NCI-H1436 treated with DMSO at 0.1 percent for 48 hours (cell line): ENCODE measurements at regions not wholly inside any gene's neighbourhood (a gene's known extent, or its start where the extent isn't known, plus 50 kb on each side); places are given as distances from the start of the nearest gene placed in this dataset.

ENCODE experiments used
- DNase-seq: peaks from one replicate; lab custom pipeline; 2025; lab: John Stamatoyannopoulos, UW

- no peak for DNase-seq
Measured at GRCh38 chr1:165025805-165026204, 330.7 kb downstream of the LMX1A start.

DNA sequence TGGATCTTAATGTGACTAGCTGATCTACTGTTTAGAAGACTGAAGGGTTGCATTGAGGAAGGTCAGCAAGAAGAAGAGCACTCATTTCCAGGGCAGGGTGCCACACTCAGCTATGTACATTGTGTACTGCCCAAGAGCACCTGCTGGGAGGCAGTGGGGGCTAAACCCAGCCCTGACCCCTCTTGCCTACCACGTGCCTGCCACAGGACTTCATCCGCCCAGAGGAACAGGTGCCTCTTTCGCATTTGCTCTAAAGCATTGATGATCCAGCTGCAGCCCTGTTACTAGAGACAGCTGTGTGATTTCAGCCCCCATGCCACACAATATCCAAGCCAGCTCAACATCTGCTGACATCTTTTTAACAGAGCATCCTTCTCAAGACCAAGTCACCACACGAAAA is 341.8 kb downstream of the LMX1A start:
- no peak for DNase-seq

GRCh38 chr1:165011991-165012531 is 344.5 kb downstream of the LMX1A start:
- no peak for DNase-seq

- no peak for DNase-seq
Measured at GRCh38 chr1:165011186-165011585, 345.3 kb downstream of the LMX1A start.

DNA sequence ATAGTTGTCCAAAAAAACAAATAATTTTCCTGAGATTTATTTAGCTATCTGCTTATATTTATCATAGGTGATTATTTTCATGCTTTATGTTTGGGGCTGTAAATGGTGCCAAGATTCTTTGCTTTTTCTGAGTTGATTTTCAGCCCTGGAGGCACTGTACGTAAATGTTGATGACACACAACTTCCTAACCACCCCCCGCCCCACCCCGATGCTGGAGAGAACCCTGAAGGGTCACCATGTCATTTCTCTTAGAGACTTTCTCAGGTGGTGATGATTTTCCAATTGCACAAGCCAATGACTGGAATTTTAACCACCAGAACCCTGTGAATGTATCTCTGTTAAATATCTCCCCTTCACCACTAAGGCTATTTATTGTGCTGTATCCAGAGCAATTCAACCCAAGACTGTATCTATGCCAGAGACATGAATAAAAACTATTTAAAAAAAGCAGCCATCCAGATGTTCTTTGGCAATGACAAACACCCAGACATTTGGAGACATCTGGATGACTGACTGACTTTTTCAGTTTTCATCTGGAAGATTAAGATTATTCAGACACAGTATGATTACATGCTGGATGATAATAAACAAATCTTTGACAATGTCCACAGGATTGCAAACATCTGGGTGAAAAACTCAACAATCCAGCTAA is 346.0 kb downstream of the LMX1A start:
- DNase-seq: no peak

DNA sequence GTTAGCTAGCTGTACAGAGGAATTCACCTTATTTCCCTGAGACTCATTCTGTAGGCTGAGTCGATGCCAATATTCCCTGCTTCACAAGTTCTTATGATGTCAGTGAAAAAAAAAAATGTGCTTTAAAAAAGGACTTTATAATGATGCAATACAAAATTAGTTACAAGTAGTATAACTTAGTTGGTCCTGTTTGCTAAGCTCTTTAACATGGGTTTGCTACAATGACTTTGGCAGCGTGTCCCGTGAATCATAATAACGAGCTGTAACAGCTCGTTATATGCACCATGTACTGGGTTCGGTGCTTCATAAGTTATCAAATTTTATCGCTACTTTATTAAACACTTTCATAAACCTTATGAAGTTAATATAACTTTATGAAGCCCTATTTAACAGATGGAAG is 349.7 kb downstream of the LMX1A start:
- DNase-seq: no peak

DNA sequence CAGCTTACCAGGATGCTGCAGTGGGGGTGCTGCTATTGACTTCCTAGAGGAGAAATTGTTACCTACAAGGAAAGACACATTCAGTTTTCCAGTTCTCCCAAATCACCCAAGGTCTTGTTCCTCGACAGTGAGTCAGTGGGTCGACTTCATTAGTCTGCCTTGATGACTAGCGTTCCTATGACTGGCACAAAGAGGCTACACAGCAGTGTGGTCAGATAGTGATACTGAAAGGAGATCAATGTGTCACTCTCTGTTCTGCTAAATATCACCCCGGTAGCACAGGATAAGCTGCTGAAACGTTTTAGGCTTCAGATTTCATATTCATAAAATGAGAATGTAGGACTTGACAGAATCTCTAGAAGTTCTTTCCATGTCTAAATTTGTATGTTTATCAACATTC is 357.4 kb downstream of the LMX1A start:
- DNase-seq: no peak

GRCh38 chr1:164991763-164992314 is 364.7 kb downstream of the LMX1A start:
- DNase-seq: no peak

GRCh38 chr1:164983023-164983650 is 373.4 kb downstream of the LMX1A start:
- no peak for DNase-seq

GRCh38 chr1:164982545-164982944 is 374.0 kb downstream of the LMX1A start:
- no peak for DNase-seq

- no peak for DNase-seq
Measured at GRCh38 chr1:164977561-164977960, 379.0 kb downstream of the LMX1A start.

DNA sequence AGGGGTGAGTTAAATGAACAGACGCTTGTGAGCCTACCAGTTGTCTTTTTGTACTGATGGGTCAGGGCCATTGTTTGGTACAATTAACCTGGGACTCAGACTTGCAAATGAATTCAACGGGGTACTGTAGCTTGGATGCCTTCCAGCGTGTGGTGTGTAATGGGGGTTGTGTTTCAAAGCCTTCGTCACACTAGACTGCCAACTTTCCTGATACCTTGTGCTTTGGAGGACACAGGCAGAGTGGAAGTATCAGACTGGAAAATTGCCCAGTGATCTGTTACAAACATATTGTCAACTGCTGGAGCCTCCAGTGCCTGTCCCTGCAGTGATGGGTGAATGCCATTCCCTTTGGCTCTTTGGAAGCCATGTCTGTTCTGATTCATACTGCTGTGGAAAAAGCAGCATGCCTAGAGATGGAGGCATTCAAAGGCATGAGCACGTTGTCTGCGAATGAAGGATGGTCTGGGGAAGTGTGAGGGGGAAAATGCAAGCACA is 384.5 kb downstream of the LMX1A start:
- DNase-seq: no peak

DNA sequence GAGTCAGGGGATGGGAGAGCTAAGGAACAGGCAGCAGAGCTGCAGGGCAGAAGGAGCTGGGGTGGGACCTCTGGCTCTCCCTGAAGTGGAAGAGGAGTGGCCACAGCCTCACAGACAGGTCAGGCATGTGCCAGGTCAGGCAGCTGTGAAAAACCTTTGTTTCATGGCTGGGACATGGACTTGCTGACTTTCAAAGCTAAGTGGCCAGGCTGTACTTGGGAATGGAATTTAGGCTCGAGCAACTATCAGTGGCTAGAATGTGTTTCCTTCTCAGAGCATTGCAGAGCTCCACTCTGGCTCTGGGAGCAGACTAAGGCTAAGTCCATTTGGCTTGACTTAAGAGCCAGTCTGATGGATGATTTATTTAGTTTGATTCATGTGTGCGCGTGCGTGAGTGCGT is 385.1 kb downstream of the LMX1A start:
- no peak for DNase-seq

DNA sequence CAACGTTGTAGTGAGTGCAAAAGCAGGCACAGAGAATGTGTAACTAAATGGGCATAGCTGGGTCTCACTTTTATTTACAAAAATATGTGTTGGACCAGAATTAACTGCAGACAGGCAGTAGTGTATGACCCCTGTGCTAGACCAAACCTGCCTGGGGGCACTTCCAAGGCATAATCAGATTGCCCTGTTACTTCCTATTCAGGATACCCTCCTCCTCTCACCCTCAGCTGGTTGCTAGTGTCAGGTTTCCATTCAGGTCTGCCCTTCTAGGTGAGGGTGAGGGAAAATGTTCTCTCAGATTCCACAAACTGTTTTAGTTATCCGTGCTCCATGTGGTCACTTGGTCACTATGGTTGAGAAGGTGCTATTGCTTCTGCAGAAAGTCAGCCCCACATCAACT is 387.3 kb downstream of the LMX1A start:
- DNase-seq: no peak

GRCh38 chr1:164967300-164967699 is 389.2 kb downstream of the LMX1A start:
- DNase-seq: no peak

DNA sequence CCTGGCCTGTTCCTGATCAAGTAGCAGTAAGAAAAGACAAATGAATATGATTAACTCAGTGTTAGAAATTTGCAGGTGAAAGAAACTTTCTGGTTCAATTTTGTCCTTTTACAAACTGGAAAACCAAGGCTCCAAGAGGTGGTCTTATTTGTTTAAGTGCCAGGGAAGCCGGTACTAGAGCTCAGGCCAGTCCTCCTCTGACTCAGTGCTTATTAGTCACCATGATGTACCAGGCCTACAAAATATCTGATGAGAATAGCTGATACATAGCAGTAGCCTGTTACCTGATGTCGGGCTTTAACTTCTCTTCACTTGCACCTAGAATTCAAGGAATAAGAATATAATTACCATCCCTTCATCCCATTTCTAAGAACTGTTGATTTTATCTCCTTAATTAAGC is 394.8 kb downstream of the LMX1A start:
- no peak for DNase-seq

DNA sequence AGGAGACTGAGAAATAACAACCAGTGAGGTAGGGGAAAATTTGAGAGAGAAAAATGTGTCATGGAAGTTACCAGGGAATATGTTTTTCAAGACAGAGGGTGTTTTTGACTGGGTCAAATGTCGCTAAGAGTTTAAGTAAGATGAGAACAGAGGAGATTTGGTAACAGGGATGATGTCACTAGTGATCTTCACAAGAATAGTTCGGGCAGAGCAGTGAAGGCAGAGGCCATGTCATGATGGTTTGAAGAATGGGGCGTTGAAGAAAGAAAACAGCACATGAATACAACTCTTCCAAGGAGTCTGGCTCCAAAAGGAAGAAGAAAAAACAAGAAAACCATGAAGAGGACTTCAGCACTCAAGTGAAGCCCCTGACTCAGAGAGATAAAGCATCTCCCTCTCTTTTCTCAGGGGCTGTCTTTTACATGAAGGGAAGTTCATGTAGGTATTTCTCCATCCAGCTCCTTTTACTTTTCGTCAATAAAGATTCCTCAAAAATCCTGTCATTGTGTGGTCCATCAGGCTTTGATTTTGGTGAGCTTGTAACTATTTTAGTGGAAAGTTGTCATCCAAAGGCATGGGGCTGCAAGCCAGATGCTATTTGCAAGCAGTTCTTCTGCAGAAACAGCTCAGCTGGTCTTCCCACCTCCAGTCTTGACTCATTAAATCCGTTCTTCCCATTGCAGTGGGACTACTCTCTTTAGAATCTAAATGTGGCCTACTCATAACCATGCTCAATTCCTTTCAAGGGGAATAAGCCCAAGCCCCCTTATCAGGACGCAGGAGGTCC is 397.3 kb downstream of the LMX1A start:
- no peak for DNase-seq

- DNase-seq: no peak
Measured at GRCh38 chr1:164953815-164954214, 394.8 kb downstream of the PBX1 start.

GRCh38 chr1:164953098-164953497 is 394.1 kb downstream of the PBX1 start:
- DNase-seq: no peak

DNA sequence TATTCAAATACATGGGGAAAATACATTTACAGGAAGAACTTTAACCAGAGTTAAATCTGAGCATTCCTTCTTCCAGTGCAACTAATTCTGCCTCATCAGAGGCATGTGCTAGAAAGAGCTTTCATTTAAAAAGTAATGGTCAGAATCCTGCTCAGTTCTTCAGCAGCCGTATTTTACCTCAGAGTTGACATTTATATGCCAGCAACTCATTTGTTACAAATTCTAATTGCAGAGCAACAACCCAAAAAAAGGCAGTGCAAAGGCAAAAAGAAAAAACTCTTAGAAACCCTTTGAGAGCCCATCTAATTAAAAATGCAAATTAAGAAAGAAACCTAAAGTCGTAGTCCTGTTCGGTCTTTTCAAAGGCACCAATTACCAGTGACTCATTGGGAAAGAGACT is 392.5 kb downstream of the PBX1 start:
- DNase-seq: no peak

DNA sequence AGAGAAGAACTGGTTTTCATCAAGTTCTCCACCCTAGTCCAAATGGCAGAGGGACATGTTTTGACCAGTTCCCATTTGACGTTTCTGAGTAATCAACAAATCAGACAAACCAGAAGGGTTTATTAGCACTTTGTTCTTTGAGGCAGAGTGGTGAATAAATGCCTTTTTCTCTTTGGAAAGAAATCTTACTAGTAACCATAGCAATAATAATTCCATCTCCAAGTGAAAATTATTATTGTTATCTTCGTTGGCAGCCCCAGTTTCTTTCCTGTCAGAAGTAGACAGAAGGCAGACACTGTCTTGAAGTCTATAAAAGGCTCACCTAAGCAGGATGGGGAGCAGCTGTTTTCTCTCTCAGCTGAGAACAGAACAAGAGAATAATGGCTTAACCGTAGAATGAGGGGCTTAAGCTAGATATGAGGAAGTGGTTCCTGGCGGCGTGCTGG is 391.6 kb downstream of the PBX1 start:
- DNase-seq: no peak

- no peak for DNase-seq
Measured at GRCh38 chr1:164949771-164950471, 390.9 kb downstream of the PBX1 start.
